ENCODE measurements at regions not wholly inside any gene's neighbourhood (a gene's known extent, or its start where the extent isn't known, plus 50 kb on each side); places are given as distances from the start of the nearest gene placed in this dataset.

DNA sequence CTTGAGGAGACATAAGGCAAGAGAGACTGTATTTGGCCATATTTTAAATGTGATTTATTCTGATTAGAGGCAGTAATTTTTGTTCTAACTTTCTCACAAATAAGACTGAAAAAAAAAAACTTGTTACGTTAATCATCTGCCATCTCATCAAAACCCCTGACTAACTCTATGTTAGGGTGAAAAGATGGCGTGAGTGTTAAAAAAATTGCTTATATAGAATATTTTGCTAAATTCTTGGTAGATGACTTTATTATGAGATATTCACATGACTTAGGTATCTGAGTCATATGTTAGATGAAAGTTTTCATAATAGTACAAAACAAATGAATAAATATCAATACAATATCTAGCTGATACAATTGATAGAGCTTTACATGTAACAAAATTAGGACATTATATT lies 1508.7 kb upstream of the TMEFF2 start:
- no peak for FAIRE-seq
- no peak for DNase-seq (ENCODE audit: insufficient read length)
- TF ChIP-seq TAF1 (IDR thresholded peaks at IDR 0.05; ENCODE audit: borderline replicate concordance, low read depth, low read length) (no peak), POLR2A (IDR thresholded peaks at IDR 0.05; ENCODE audit: low read depth, low read length) (no peak), POLR2AphosphoS5 (IDR thresholded peaks at IDR 0.05; ENCODE audit: low read depth, low read length) (no peak)

DNA sequence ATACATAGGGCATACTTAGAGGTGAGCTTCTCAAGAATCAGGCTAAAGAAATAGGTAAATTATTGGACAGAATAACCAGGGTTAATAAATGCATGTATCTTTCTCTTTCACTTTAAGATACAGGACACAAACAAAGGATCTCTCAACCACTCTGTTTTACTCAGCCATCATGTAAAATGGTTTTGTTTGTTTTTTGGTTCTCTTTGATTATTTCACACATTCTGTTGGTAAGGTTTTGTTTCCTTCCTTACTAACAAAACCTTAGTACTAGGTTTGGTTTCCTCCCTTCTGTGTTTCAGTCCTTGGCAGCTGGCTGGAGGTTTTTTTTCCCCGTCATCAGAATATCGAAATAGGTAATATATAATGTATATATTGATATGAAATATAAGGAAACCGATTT lies 1506.8 kb upstream of the TMEFF2 start:
- no peak for DNase-seq (ENCODE audit: insufficient read length)
- FAIRE-seq = no peak

GRCh38 chr2:193695367-193695766 lies 1500.6 kb upstream of the TMEFF2 start:
- TF ChIP-seq TAF1 (IDR thresholded peaks at IDR 0.05; ENCODE audit: borderline replicate concordance, low read depth, low read length) (no peak), POLR2AphosphoS5 (IDR thresholded peaks at IDR 0.05; ENCODE audit: low read depth, low read length) (no peak), POLR2A (IDR thresholded peaks at IDR 0.05; ENCODE audit: low read depth, low read length) (no peak)
- no peak for FAIRE-seq
- DNase-seq (ENCODE audit: insufficient read length) = no peak

More for the DNA sequence above, 1506.8 kb upstream of the TMEFF2 start:
- no peak for TF ChIP-seq POLR2AphosphoS5 (IDR thresholded peaks at IDR 0.05; ENCODE audit: low read depth, low read length)
- TF ChIP-seq POLR2A (IDR thresholded peaks at IDR 0.05; ENCODE audit: low read depth, low read length) = no peak
- TF ChIP-seq TAF1 (IDR thresholded peaks at IDR 0.05; ENCODE audit: borderline replicate concordance, low read depth, low read length) = no peak

DNA sequence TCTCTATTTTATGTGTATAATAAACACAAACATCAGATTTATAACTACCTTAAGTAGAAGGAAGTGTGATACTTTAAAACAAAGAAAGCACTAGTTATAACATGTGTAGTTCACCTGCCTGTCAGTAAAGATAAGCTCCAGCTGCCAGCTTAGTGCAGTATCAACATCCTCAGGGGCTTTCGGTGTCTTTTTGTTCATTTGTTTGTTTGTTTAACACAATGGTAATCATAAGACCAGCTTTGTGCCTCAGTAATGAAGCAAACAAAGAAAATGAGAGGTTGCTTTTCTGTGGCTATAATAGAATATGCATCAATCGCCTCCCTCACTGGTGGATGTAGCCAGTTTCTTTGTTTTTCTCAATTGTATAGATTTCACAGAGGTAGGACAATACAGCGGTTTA lies 1499.0 kb upstream of the TMEFF2 start:
- FAIRE-seq (no peak), DNase-seq (ENCODE audit: insufficient read length) (no peak)
- TF ChIP-seq TAF1 (IDR thresholded peaks at IDR 0.05; ENCODE audit: borderline replicate concordance, low read depth, low read length) = no peak
- no peak for TF ChIP-seq POLR2AphosphoS5 (IDR thresholded peaks at IDR 0.05; ENCODE audit: low read depth, low read length)
- TF ChIP-seq POLR2A (IDR thresholded peaks at IDR 0.05; ENCODE audit: low read depth, low read length) = no peak

DNA sequence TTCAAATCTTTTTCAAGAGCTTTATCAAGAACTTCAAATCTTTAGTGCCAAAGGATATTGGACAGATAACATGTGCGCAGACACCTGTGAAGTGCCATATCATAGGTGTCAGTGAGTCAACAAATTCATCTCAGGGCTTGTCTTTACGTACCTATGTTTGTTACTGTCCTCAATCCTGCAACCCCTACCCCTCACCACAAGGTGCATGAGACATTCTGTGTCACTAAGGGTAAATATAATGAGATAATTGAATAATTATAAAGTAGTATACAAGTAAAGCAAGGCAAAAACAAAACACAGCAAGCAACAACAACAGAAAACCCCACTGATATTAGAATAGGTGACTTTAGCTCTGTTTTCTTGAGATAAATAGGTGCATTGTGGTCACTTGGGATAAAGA lies 1495.8 kb upstream of the TMEFF2 start:
- FAIRE-seq = no peak
- TF ChIP-seq POLR2AphosphoS5 (IDR thresholded peaks at IDR 0.05; ENCODE audit: low read depth, low read length) (no peak), TAF1 (IDR thresholded peaks at IDR 0.05; ENCODE audit: borderline replicate concordance, low read depth, low read length) (no peak), POLR2A (IDR thresholded peaks at IDR 0.05; ENCODE audit: low read depth, low read length) (no peak)
- DNase-seq (ENCODE audit: insufficient read length) = no peak

- DNase-seq (ENCODE audit: insufficient read length) = no peak
- TF ChIP-seq TAF1 (IDR thresholded peaks at IDR 0.05; ENCODE audit: borderline replicate concordance, low read depth, low read length) (no peak), POLR2A (IDR thresholded peaks at IDR 0.05; ENCODE audit: low read depth, low read length) (no peak), POLR2AphosphoS5 (IDR thresholded peaks at IDR 0.05; ENCODE audit: low read depth, low read length) (no peak)
- no peak for FAIRE-seq
These were observed 1492.5 kb upstream of the TMEFF2 start for GRCh38 chr2:193687195-193687594.

DNA sequence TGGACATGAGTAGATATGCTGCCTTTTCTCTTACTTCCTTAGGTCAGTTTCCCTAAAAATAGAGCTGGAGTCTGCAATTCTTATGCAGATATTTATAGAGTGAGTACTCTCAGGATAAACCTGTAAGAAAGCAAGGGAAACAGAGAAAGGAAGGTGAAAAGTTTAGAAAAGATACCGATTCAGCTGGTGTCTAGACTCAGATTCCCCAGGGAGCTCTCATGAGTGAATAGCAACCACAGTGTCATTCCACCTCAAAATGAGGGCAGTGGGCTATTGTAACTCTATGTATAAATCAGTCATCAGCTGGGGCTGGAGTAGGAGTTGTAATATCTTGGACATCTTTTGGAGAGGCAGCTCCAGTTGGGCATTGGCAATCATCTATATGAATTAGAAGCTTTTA lies 1485.1 kb upstream of the TMEFF2 start:
- DNase-seq (ENCODE audit: insufficient read length) (no peak), FAIRE-seq (no peak)
- TF ChIP-seq POLR2A (IDR thresholded peaks at IDR 0.05; ENCODE audit: low read depth, low read length) (no peak), POLR2AphosphoS5 (IDR thresholded peaks at IDR 0.05; ENCODE audit: low read depth, low read length) (no peak), TAF1 (IDR thresholded peaks at IDR 0.05; ENCODE audit: borderline replicate concordance, low read depth, low read length) (no peak)

DNA sequence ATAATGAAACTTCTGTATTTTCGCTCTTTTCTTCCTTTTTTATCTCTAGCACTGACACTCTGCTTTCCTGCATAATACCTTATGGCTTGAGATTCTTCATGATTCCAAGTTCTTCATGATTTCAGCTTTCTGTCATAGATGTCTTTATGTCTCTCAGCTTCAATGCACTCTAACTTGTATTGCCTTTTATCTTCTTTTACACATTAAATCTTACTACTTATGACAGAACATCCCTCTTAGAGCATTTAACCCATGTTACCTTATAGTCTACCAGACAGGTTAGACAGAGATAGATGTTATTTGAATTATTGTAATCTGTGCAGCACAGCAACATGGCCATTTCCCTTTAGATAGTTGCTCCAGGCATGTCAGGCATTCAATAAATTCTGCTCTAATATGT lies 1475.7 kb upstream of the TMEFF2 start:
- DNase-seq (ENCODE audit: insufficient read length) (no peak), FAIRE-seq (no peak)
- TF ChIP-seq TAF1 (IDR thresholded peaks at IDR 0.05; ENCODE audit: borderline replicate concordance, low read depth, low read length) = no peak
- no peak for TF ChIP-seq POLR2AphosphoS5 (IDR thresholded peaks at IDR 0.05; ENCODE audit: low read depth, low read length)
- no peak for TF ChIP-seq POLR2A (IDR thresholded peaks at IDR 0.05; ENCODE audit: low read depth, low read length)

- no peak for FAIRE-seq
- TF ChIP-seq POLR2A (IDR thresholded peaks at IDR 0.05; ENCODE audit: low read depth, low read length) (no peak), TAF1 (IDR thresholded peaks at IDR 0.05; ENCODE audit: borderline replicate concordance, low read depth, low read length) (no peak), POLR2AphosphoS5 (IDR thresholded peaks at IDR 0.05; ENCODE audit: low read depth, low read length) (no peak)
These were observed 1474.0 kb upstream of the TMEFF2 start for GRCh38 chr2:193668557-193669323.

DNA sequence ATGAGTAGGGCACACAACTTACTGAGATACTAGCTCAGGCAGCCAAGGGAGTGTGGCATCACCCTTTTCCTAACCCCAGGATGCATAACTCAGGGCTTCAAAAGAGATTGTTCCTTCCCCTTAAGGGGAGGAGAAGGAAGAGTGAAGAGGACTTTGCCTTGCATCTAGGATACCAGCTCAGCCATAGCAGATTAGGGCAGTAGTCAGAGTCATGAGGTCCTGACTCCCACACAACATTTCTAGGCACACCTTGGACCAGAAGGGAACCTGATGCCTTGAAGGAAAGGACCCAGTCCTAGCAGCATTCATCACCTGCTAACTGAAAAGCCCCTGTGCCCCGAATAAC lies 1433.2 kb upstream of the TMEFF2 start:
- FAIRE-seq (no peak), DNase-seq (ENCODE audit: insufficient read length) (no peak)
- TF ChIP-seq POLR2AphosphoS5 (IDR thresholded peaks at IDR 0.05; ENCODE audit: low read depth, low read length) = no peak
- TF ChIP-seq TAF1 (IDR thresholded peaks at IDR 0.05; ENCODE audit: borderline replicate concordance, low read depth, low read length) = no peak
- TF ChIP-seq POLR2A (IDR thresholded peaks at IDR 0.05; ENCODE audit: low read depth, low read length) = no peak

More at GRCh38 chr2:193668557-193669323, 1474.0 kb upstream of the TMEFF2 start:
- no peak for DNase-seq (ENCODE audit: insufficient read length)

- TF ChIP-seq POLR2A (IDR thresholded peaks at IDR 0.05; ENCODE audit: low read depth, low read length) (no peak), TAF1 (IDR thresholded peaks at IDR 0.05; ENCODE audit: borderline replicate concordance, low read depth, low read length) (no peak), POLR2AphosphoS5 (IDR thresholded peaks at IDR 0.05; ENCODE audit: low read depth, low read length) (no peak)
- DNase-seq (ENCODE audit: insufficient read length) (no peak), FAIRE-seq (no peak)
These were observed 1432.6 kb upstream of the TMEFF2 start for GRCh38 chr2:193627187-193627926.

GRCh38 chr2:193608451-193608850 lies 1413.7 kb upstream of the TMEFF2 start:
- DNase-seq (ENCODE audit: insufficient read length) (no peak), FAIRE-seq (no peak)
- TF ChIP-seq POLR2A (IDR thresholded peaks at IDR 0.05; ENCODE audit: low read depth, low read length) (no peak), POLR2AphosphoS5 (IDR thresholded peaks at IDR 0.05; ENCODE audit: low read depth, low read length) (no peak), TAF1 (IDR thresholded peaks at IDR 0.05; ENCODE audit: borderline replicate concordance, low read depth, low read length) (no peak)

All from GM12892 (cell line).